ENCODE measurements at regions not wholly inside any gene's neighbourhood (a gene's known extent, or its start where the extent isn't known, plus 50 kb on each side); places are given as distances from the start of the nearest gene placed in this dataset.
"Not testable (repeated sequence)": the region's sequence is repeated elsewhere in the genome, so short reads cannot be mapped to it uniquely, and the experiment has no call there.

DNA sequence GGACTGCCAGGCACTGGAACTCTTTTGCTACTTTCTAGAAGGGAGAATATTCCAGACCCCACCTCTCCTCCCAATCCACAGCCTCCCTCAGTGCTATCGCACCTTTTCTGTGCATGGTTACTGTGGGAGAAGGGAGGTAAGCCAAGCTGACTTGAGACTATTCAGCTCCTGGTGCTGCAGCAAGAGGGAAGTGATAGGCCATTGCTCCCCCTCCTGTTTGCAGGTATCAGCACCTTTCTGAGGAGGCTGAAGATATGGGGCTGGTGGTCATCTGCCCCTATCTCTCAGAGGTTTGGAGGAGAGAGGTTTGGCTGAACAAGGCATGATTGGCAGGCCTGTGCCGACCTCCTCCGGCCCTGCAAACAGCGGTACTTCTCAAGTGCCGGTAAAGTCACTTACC is 103.3 kb upstream of the GATB start:
- peaks cover 8 to 10% of the 10 kb centered on the region in 2 donors for H3K9me3 Mint-ChIP-seq
- H3K36me3 Mint-ChIP-seq (ENCODE audit: insufficient read depth in 2 of 2) = peaks cover 0 to 4% of the 10 kb centered on the region in 2 donors
- no peak for DNase-seq
- no peak overlapping the region for H3K27ac Mint-ChIP-seq
- peaks cover 6% of the 10 kb centered on the region for H3K4me1 Mint-ChIP-seq (ENCODE audit: low read depth)
- H3K27me3 Mint-ChIP-seq (ENCODE audit: low read depth) = peaks cover 6% of the 10 kb centered on the region
- ATAC-seq (replicated peaks in 1 of 2) = no peak
- no peak overlapping the region for H3K4me3 Mint-ChIP-seq

DNA sequence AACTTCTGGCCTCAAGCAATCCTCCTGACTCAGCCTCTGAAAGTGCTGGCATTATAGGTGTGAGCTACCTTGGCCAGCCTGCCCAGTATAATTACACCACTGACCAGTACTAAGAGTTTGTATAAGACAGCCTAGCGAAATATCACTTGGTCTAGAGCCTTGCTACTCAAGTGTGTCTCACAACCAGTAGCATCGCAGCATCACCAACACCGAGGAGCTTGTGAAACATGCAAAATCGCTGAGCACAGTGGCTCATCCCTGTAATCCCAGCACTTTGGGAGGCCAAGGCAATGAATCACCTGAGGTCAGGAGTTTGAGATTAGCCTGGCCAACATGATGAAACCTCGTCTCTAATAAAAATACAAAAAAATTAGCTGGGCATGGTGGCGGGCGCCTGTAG is 102.0 kb upstream of the GATB start:
- Mint-ChIP-seq H3K9me3 (peaks cover 5 to 8% of the 10 kb centered on the region in 2 donors), H3K4me1 (ENCODE audit: low read depth) (peaks cover 6% of the 10 kb centered on the region), H3K27me3 (ENCODE audit: low read depth) (peaks cover 9% of the 10 kb centered on the region), H3K27ac (no peak overlapping the region), H3K4me3 (no peak overlapping the region), H3K36me3 (ENCODE audit: insufficient read depth in 2 of 2) (peaks cover 0 to 2% of the 10 kb centered on the region in 2 donors)
- DNase-seq (no peak), ATAC-seq (replicated peaks in 1 of 2) (no peak)

DNA sequence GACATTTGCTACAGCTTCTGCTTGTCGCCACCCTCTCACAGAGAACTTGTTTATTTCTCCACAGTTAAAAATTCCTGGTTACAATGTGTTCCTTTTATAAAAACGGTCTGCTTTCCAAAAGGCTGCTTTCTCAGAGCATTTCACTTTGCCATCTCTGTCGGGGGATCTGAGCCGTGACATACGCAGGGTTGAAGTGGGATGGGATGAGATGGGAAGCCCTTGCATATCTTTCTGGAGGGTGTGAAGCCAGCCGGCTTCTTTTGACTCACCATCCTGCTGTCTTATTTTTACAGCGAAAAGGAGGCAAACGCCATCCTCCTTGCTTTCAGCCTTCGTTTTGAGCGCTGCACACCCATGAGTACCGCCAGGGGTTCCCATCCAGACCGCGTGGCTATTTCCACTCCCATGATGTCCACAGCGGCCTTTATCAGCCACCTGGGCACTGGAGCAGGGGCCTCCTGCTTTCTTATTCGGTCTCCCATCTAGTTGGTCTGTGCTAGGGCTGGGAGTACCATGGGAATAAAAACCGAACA is 99.8 kb upstream of the GATB start:
- H3K27ac Mint-ChIP-seq = no peak overlapping the region
- H3K36me3 Mint-ChIP-seq (ENCODE audit: insufficient read depth in 2 of 2) = no peaks in the 10 kb centered on the region
- ATAC-seq (replicated peaks in 1 of 2) = no peak
- H3K9me3 Mint-ChIP-seq = no peaks in the 10 kb centered on the region
- no peak for DNase-seq
- peaks cover 5% of the 10 kb centered on the region for H3K4me1 Mint-ChIP-seq (ENCODE audit: low read depth)
- no peak overlapping the region for H3K4me3 Mint-ChIP-seq
- peaks cover 12% of the 10 kb centered on the region for H3K27me3 Mint-ChIP-seq (ENCODE audit: low read depth)

DNA sequence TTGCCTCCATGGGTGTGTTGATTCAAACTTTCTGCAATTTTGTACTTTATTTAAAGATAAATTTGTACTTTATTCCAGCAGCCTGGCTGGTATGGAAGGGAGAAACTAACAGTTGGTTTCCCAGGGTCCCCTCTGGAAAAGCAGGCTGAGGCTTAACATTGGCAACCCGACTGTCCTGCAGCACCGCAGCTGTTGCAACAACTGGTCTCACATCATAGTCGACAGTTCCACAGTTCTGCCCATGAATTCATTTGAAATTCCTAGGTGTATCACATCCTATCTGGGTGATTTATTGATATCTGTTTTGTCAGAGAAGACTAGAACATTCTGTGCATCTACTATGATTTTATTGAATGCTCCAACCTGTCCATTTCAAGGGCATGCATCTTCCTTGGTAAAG is 98.8 kb upstream of the GATB start:
- H3K27me3 Mint-ChIP-seq (ENCODE audit: low read depth) = peaks cover 7% of the 10 kb centered on the region
- H3K4me1 Mint-ChIP-seq (ENCODE audit: low read depth) = no peaks in the 10 kb centered on the region
- no peaks in the 10 kb centered on the region for H3K9me3 Mint-ChIP-seq
- no peak overlapping the region for H3K27ac Mint-ChIP-seq
- no peaks in the 10 kb centered on the region for H3K36me3 Mint-ChIP-seq (ENCODE audit: insufficient read depth in 2 of 2)
- H3K4me3 Mint-ChIP-seq = no peak overlapping the region
- DNase-seq (no peak), ATAC-seq (replicated peaks in 1 of 2) (no peak)

DNA sequence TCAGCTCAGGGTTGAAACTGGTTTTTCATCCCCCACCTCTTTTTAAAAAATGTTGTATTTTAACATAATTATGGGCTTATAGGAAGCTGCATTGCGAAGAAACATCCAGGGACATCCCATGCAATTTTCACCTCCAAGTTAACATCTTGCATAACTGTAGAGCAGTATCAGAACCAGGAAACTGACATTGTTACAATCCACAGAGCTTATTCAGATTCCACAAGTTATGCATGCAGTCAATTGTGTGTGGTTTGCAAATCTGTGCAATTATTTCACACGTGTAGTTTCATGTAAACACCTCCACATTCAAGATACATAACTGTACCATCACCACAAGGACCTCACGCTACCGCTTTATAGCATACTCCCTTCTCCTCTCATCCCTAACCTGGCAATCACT is 97.5 kb upstream of the GATB start:
- peaks cover 7% of the 10 kb centered on the region for H3K27me3 Mint-ChIP-seq (ENCODE audit: low read depth)
- no peaks in the 10 kb centered on the region for H3K4me1 Mint-ChIP-seq (ENCODE audit: low read depth)
- DNase-seq = no peak
- no peak overlapping the region for H3K27ac Mint-ChIP-seq
- no peak overlapping the region for H3K4me3 Mint-ChIP-seq
- H3K36me3 Mint-ChIP-seq (ENCODE audit: insufficient read depth in 2 of 2) = no peaks in the 10 kb centered on the region
- H3K9me3 Mint-ChIP-seq = no peaks in the 10 kb centered on the region
- no peak for ATAC-seq (replicated peaks in 1 of 2)

DNA sequence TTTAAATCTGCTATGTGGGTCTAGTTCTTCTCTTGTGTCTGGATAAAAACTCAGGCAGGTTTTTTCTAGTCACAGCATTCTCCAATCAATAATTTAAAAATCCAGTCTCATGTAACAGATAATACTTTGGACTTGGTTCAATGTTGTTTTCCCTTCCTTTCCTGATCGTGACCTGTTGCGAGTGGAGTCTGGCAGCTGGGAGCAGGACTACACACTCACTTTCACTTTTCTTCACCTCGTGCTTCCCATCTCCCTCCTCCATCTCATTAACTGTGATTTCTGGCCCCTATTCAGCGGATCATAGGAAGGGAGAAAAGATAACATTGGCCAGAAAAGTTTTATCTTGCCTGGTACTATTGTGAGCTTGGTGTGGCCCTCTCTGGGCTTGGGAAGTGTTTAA is 96.6 kb upstream of the GATB start:
- no peak for DNase-seq
- no peak for ATAC-seq (replicated peaks in 1 of 2)
- no peak overlapping the region for H3K4me3 Mint-ChIP-seq
- peaks cover 7% of the 10 kb centered on the region for H3K27me3 Mint-ChIP-seq (ENCODE audit: low read depth)
- no peaks in the 10 kb centered on the region for H3K36me3 Mint-ChIP-seq (ENCODE audit: insufficient read depth in 2 of 2)
- H3K4me1 Mint-ChIP-seq (ENCODE audit: low read depth) = no peaks in the 10 kb centered on the region
- no peak overlapping the region for H3K27ac Mint-ChIP-seq
- H3K9me3 Mint-ChIP-seq = no peaks in the 10 kb centered on the region

DNA sequence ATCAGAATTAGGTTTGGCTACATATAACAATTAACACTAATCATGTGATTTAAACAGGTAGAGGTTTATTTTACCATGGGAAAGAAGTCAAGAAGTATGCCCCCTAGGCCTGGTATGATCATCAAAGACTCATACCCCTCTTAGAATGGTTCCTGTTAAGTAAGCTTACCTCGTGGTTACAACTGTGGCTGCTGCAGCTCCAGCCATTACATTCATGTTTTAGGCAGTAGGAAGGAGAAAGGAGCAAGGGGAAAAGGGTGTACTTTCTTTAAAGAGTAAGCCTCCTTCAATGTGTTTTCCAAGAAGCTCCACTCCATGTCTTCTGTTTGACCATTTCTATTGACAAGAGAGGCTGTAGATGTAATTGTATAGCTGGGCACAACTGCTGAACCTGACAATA is 94.9 kb upstream of the GATB start:
- Mint-ChIP-seq H3K4me1 (ENCODE audit: low read depth) (no peaks in the 10 kb centered on the region), H3K9me3 (no peaks in the 10 kb centered on the region), H3K4me3 (no peak overlapping the region), H3K27me3 (ENCODE audit: low read depth) (peaks cover 7% of the 10 kb centered on the region), H3K36me3 (ENCODE audit: insufficient read depth in 2 of 2) (no peaks in the 10 kb centered on the region), H3K27ac (no peak overlapping the region)
- ATAC-seq (replicated peaks in 1 of 2) (no peak), DNase-seq (no peak)

DNA sequence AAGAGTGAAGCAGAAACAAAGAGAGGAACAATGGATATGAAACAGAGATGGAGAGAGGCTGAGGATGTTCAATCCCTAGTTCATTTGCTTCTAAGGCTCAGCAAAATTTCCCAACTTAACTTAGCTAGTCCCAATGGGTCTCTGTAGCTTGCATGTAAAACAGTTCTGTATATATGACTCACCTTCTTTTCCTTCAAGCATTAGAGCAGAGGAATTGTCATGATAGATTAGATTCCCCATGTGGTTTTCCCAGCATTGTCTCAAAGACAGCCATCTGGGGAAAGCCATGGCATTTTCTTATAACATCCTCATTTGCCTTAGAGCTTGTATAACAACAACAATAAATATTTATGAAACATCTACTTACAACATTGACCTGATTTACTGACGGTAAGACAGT is 93.9 kb upstream of the GATB start:
- Mint-ChIP-seq H3K9me3 (peaks cover 0 to under 1% of the 10 kb centered on the region in 2 donors), H3K4me3 (no peak overlapping the region), H3K36me3 (ENCODE audit: insufficient read depth in 2 of 2) (no peaks in the 10 kb centered on the region), H3K27me3 (ENCODE audit: low read depth) (peaks cover 7% of the 10 kb centered on the region), H3K27ac (no peak overlapping the region), H3K4me1 (ENCODE audit: low read depth) (no peaks in the 10 kb centered on the region)
- DNase-seq (no peak), ATAC-seq (replicated peaks in 1 of 2) (no peak)

DNA sequence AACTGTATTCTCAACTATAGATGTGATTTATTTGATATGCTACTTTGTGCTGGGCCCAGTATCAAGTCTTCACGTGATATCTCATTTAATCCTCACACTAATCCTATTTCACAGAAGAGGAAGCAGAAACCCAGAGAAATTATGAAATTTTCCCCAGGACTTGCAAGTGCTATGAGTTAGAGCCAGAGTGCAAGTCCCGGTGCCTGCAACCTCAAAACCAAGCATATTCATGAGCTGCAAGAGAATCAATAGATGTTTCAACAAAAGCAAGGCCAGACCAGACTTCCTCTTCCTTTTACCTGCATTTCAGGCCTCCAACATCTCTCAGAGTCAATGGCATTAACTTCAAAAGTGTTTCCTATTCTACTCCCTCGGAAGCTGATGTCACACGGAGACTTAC is 92.2 kb upstream of the GATB start:
- no peak for DNase-seq
- H3K9me3 Mint-ChIP-seq = peaks cover 5 to 6% of the 10 kb centered on the region in 2 donors
- H3K4me3 Mint-ChIP-seq = no peak overlapping the region
- H3K27ac Mint-ChIP-seq = no peak overlapping the region
- ATAC-seq (replicated peaks in 1 of 2) = no peak
- H3K4me1 Mint-ChIP-seq (ENCODE audit: low read depth) = no peaks in the 10 kb centered on the region
- no peaks in the 10 kb centered on the region for H3K36me3 Mint-ChIP-seq (ENCODE audit: insufficient read depth in 2 of 2)
- peaks cover 6% of the 10 kb centered on the region for H3K27me3 Mint-ChIP-seq (ENCODE audit: low read depth)

DNA sequence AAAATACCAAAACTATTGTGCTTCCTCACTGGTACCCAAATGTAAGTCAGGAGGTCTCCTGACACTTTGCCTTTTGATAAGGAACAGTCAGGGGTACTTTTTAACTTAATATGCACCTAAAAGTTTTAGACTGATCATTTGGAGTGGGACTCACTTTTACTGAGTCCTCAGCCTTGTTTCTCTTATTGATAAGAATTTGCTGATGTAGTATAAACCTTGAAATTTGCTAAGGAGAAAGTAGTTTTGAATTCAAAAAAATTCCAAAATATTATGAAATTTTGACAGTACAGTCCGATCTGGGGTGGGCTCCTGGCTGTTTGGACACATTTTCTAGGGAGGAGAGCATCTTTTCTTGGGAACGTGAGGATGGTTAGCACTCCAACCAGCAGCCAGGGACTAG is 91.4 kb upstream of the GATB start:
- H3K36me3 Mint-ChIP-seq (ENCODE audit: insufficient read depth in 2 of 2) = no peaks in the 10 kb centered on the region
- H3K4me1 Mint-ChIP-seq (ENCODE audit: low read depth) = no peaks in the 10 kb centered on the region
- H3K27ac Mint-ChIP-seq = no peak overlapping the region
- no peak overlapping the region for H3K4me3 Mint-ChIP-seq
- ATAC-seq (replicated peaks in 1 of 2) (no peak), DNase-seq (no peak)
- H3K27me3 Mint-ChIP-seq (ENCODE audit: low read depth) = no peaks in the 10 kb centered on the region
- H3K9me3 Mint-ChIP-seq = peaks cover 5 to 6% of the 10 kb centered on the region in 2 donors

DNA sequence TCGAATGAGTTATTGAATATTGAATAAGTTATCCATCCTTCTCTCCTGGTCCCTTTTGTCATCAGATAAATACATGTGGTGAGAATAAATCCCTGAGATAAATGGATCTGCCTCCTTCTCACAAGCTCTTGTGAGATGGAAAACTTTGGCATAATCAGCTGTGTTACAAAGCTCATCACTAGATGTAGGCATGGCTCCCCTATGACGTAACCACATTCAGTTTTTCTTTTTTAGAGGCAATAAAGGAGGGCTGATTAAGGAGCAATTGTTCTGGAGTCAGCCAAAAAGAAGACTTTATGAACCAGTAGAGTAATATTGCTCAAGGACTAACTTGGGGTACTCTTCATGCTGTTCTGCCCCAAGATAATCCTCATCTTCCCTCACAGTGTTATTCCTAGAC is 90.5 kb upstream of the GATB start:
- DNase-seq (no peak), ATAC-seq (replicated peaks in 1 of 2) (no peak)
- H3K27me3 Mint-ChIP-seq (ENCODE audit: low read depth) = no peaks in the 10 kb centered on the region
- no peak overlapping the region for H3K27ac Mint-ChIP-seq
- no peaks in the 10 kb centered on the region for H3K4me1 Mint-ChIP-seq (ENCODE audit: low read depth)
- peaks cover 5 to 6% of the 10 kb centered on the region in 2 donors for H3K9me3 Mint-ChIP-seq
- H3K4me3 Mint-ChIP-seq = no peak overlapping the region
- no peaks in the 10 kb centered on the region for H3K36me3 Mint-ChIP-seq (ENCODE audit: insufficient read depth in 2 of 2)

DNA sequence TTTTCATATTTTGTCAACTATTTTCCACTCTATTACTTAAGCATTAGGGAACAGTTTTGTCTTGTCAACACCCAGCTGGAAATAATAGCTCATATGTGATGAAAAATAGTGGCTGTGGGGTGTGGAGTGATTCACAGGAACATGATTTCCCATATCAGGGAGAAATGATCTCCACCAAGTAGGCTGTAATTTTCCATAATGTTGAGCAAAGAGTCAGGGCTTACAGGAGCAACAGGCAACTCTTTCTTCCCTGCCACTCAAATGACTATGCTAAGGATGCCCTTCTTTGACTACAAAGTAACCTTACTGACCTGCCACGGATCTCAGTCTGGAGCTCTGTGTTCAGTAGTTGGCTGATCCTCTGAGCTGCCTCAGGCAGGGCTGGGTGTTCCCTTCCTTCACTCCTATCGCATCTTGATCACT is 90.0 kb upstream of the GATB start:
- ATAC-seq (replicated peaks in 1 of 2) (no peak), DNase-seq (no peak)
- no peak overlapping the region for H3K4me3 Mint-ChIP-seq
- no peaks in the 10 kb centered on the region for H3K4me1 Mint-ChIP-seq (ENCODE audit: low read depth)
- H3K27me3 Mint-ChIP-seq (ENCODE audit: low read depth) = no peaks in the 10 kb centered on the region
- peaks cover 5 to 6% of the 10 kb centered on the region in 2 donors for H3K9me3 Mint-ChIP-seq
- no peaks in the 10 kb centered on the region for H3K36me3 Mint-ChIP-seq (ENCODE audit: insufficient read depth in 2 of 2)
- no peak overlapping the region for H3K27ac Mint-ChIP-seq

DNA sequence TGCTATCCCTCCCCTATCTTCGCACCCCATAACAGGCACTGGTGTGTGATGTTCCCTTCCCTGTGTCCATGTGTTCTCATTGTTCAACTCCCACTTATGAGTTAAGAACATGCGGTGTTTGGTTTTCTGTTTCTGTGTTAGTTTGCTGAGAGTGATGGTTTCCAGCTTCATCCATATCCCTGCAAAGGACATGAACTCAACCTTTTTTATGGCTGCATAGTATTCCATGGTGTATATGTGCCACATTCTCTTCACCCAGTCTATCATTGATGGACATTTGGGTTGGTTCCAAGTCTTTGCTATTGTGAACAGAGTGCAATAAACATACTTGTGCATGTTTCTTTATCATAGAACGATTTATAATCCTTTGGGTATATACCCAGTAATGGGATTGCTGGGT is 84.7 kb upstream of the GATB start:
- not testable (repeated sequence) for DNase-seq; H3K4me1 Mint-ChIP-seq (ENCODE audit: low read depth); H3K27me3 Mint-ChIP-seq (ENCODE audit: low read depth); H3K4me3 Mint-ChIP-seq; H3K9me3 Mint-ChIP-seq; H3K36me3 Mint-ChIP-seq (ENCODE audit: insufficient read depth in 2 of 2); H3K27ac Mint-ChIP-seq; ATAC-seq (replicated peaks in 1 of 2)

DNA sequence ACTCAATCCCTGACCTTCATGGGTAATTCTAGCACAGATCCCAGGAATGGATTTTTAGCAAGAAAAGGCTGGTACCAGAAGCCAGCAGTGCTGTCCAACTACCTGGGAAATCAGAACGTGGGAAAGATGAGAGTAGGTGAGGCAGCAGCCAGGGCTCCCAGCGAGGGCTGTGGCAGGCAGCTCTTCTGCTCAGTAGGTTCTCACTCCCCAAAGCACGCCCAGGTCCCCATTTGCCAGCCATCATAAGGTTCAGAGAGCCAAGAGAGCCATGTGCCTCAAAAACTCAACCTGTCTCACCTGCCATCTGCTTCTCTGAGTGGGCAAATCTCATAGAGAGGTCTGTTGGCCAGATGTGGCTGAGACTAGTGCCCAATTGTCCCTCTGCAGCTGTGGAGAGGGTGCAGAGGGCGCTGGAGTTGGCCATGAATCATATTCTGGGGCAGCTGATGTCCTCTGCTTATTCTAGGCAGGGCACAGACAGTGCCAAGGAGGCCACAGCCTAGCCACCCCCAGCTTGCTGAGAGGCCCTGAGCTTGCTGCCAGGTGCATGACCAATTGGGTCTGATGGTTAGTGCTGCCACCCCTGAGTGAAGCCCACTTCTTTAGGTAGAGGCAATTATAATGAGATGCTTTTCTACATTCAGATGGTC is 81.7 kb upstream of the GATB start:
- H3K27ac Mint-ChIP-seq = no peak overlapping the region
- no peak overlapping the region for H3K4me3 Mint-ChIP-seq
- H3K27me3 Mint-ChIP-seq (ENCODE audit: low read depth) = no peaks in the 10 kb centered on the region
- DNase-seq = no peak
- H3K9me3 Mint-ChIP-seq = peaks cover 0 to 2% of the 10 kb centered on the region in 2 donors
- no peak for ATAC-seq (replicated peaks in 1 of 2)
- H3K4me1 Mint-ChIP-seq (ENCODE audit: low read depth) = no peaks in the 10 kb centered on the region
- no peaks in the 10 kb centered on the region for H3K36me3 Mint-ChIP-seq (ENCODE audit: insufficient read depth in 2 of 2)
